Amygdala (tissue), 56 donors: ENCODE measurements at regions not wholly inside any gene's neighbourhood (a gene's known extent, or its start where the extent isn't known, plus 50 kb on each side); places are given as distances from the start of the nearest gene placed in this dataset.
A peak's percentile ranks its signal among the peaks of the same experiment; 100 is the strongest.
"Not testable (repeated sequence)": the region's sequence is repeated elsewhere in the genome, so short reads cannot be mapped to it uniquely, and the experiment has no call there.

Experiments used
- DNase-seq, 56 donors: peaks; one replicate each; lab custom pipeline; 2025; lab: John Stamatoyannopoulos, UW

- DNase-seq: no peak
These were observed 407.9 kb upstream of the AADAT start for GRCh38 chr4:170497689-170498088.

GRCh38 chr4:170497112-170497511, 407.4 kb upstream of the AADAT start:
- peak in 11 of 56 donors; percentile 0 to 25 (median 3) for DNase-seq

GRCh38 chr4:170491981-170492380, 402.2 kb upstream of the AADAT start:
- DNase-seq: no peak

- DNase-seq: no peak
These were observed 386.6 kb upstream of the AADAT start for GRCh38 chr4:170476351-170476750.

- no peak for DNase-seq
These were observed 375.7 kb upstream of the AADAT start for GRCh38 chr4:170465429-170465828.

- no peak for DNase-seq
These were observed 374.9 kb upstream of the AADAT start for GRCh38 chr4:170464614-170465197.

- no peak for DNase-seq
These were observed 357.0 kb upstream of the AADAT start for GRCh38 chr4:170446782-170447181.

GRCh38 chr4:170441146-170441545, 351.4 kb upstream of the AADAT start:
- not testable (repeated sequence) for DNase-seq

- DNase-seq: no peak
These were observed 339.2 kb upstream of the AADAT start for GRCh38 chr4:170428929-170429328.

GRCh38 chr4:170425521-170426143, 335.9 kb upstream of the AADAT start:
- no peak for DNase-seq

- DNase-seq: no peak
These were observed 335.3 kb upstream of the AADAT start for GRCh38 chr4:170425040-170425439.

GRCh38 chr4:170423137-170423536, 333.4 kb upstream of the AADAT start:
- DNase-seq: no peak

- DNase-seq: no peak
These were observed 330.5 kb upstream of the AADAT start for GRCh38 chr4:170420255-170420693.

- no peak for DNase-seq
These were observed 325.2 kb upstream of the AADAT start for GRCh38 chr4:170414961-170415360.

GRCh38 chr4:170414360-170414759, 324.6 kb upstream of the AADAT start:
- DNase-seq: no peak

GRCh38 chr4:170413951-170414350, 324.2 kb upstream of the AADAT start:
- DNase-seq: no peak

GRCh38 chr4:170400361-170400760, 310.6 kb upstream of the AADAT start:
- no peak for DNase-seq

GRCh38 chr4:170399581-170400293, 310.0 kb upstream of the AADAT start:
- DNase-seq: no peak

- no peak for DNase-seq
These were observed 308.5 kb upstream of the AADAT start for GRCh38 chr4:170398218-170398617.

GRCh38 chr4:170395773-170396172, 306.0 kb upstream of the AADAT start:
- no peak for DNase-seq

- no peak for DNase-seq
These were observed 301.4 kb upstream of the AADAT start for GRCh38 chr4:170391066-170391740.
